NCI-H2196 treated with DMSO at 0.1 percent for 48 hours (cell line): ENCODE measurements at regions not wholly inside any gene's neighbourhood (a gene's known extent, or its start where the extent isn't known, plus 50 kb on each side); places are given as distances from the start of the nearest gene placed in this dataset.

Experiments used
- DNase-seq: peaks from one replicate; lab custom pipeline; 2025; ENCODE audit not compliant: unreplicated experiment; lab: John Stamatoyannopoulos, UW

DNA sequence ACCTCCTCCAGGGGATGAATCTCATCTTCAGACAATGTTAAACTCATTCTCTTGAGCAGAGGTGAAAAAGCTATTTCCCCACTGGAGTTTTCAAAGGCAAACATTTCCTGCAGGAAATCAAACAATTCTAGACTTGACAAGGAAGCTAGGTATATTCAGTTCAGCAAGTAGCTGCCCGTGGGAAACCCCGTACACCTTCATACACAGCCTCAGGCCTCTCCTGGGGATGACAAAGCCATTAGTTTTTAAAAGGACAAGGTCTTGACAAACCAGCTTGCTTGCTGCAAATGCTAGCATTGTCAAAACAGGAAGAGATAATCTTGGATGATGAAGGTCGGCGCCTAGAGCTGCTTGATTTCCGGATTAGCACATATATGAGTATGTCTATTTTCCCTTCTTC, 1630.8 kb upstream of the TENM4 start:
- DNase-seq = no peak

DNA sequence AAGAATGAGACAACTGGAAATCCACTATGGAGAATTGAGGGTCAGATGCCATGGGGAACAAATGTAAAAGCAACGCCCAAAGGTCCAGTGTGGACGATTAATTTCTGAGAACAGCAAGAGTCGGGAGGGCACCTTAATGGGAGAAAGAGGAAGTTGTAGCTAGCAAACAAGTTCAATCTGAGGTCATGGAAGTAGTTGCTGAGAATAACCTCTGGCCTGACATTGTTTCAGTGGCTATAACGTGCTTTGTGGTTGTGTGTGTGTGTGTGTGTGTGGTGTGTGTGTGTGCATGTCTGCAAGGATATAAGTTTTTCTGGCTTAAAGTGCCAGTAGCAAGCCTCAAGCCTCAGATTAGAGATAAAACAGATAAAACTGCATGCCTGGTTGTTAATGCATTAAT, 1630.1 kb upstream of the TENM4 start:
- DNase-seq = no peak

DNA sequence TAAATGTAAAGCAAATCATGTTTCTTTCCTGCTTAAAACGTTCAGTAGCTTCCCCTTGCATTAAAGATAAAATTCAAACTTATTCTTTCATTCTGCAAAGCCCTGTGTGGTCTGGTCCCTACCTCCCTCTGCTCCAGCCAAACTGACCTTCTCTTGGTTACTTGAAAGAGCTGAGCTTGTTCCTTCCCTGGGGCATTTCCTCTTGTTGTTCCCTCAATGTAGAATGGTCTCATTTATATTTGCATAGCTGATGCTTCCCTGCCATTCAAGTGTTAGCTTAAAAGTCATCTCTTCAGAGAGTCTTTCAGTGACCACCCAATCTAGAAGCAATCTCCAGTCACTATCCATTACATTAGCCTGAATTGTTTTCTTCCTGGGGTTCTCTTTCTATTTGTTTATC, 1618.5 kb upstream of the TENM4 start:
- no peak for DNase-seq

DNA sequence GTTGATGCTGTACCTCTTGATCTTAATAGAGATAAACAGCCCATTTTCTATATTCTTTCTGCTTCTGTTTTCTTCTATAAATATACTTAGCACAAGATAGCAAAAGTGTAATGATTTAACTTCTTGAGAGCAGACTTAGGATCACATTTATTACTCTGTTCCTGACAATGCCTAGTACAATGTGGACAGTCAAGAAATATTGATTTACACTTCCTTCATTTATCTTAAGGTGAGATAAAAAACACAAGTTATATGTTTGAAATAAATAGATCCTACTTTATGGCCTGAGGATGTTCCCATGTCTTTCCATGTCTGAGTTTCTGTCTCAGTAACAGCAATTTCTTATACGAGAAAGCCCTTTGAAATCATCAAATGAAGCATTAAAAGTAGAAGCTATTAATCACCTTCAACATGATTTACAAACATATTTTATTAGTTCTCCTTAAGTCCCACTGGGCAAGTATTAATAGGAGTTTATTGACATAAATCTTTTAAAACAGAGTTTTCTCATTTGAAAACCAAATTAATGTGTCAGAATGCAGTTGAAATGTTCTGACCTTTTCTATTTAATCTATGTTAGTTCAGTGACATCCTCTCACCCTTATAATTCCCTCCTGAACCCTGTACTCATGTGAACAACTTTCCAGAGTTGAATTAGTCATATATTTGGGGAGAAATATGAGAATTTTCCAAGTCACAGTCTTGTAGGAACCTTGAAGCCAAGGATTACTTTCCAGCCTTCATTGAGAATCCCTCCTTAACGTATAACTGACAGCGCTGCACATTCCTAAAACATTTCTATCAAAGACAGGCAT, 1611.7 kb upstream of the TENM4 start:
- no peak for DNase-seq

DNA sequence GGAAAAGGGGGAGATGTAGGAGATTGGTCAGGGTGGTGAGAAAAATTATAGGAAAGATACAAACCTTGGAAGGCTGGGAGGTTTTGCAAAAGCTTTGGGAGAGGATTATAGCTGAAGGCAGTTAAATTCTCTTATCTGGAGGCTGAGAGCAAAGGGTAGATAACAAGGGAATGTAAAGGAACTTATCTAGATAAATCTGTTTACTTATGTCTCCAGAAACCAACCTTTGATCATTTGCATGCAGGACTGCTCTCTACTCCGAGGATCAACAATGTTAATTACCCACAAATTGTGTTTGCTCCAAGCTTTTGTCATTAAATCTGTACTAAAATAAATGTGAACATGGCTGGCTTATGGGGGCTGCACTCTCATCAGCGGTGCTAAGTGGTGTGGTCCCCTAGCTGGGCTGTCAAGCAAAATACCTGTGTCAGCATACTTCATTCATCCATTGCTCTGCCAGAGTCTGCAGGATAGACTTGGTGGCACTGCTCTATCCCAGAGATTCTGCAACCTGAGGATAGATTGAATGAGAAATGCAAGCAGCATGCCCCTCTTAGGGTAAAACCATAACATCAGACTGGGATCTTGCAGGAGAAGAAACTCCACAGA, 1599.2 kb upstream of the TENM4 start:
- DNase-seq = no peak

DNA sequence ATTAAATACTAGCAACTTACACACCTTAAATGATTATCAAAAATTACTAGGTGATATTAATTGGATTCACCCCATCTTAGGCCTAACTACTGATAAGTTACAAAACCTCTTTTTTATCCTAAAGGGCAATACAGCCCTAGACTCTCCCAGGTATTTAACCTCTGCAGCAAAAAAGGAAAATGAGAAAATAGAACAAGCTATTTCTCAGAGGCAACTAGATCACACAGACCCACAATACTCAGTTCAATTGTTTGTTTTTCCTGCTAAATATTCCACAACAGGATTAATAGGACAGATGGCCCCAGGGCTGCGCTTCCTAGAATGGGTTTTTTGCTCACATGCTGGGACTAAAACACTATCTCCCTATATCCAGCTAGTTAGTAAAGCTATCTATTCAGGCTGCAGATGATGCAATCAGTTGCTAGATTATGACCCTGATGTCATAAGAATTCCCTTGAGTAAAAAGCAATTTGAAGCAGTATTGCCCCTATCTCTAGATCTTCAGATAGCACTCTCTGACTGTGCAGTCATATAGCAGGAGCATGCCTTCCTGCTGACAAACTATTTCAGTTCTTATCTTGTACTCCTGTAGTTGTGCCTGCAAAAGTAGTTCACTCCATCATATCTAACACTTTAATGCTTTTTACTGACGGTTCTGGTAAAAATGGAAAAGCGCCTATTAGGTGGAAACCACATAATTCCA, 1595.5 kb upstream of the TENM4 start:
- DNase-seq = no peak

DNA sequence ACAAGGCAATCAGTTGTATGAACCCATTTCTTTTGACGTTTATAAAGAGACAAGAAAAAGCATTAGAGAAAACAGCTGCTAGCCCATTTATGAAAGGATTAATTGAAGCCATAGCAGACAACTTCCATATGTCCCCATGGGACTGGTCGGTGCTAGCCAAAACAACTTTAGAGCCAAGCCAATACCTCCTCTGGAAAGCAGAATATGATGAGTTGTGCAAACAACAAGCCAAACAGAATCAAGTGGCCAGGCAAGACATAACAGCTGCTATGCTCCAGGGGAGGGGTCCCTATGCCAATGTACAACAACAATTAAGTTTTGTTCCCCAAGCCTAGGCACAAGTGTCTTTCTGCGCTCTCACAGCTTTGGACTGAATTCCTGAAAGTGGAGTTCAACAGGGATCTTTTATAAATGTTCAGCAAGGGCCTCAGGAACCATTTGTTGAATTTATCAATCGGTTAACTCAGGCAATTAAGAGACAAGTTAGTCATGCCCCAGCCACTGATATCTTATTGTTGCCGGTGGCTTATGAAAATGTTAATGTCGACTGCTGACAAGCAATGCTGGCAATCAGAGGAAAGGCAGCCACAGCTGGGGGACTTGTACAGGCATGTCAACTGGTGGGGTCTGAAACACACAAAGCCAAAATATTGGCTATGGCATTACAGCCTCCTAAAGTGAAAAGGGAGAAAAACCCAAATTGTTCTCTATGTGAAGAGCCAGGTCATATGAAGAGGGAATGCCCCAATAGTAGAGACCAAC, 1593.1 kb upstream of the TENM4 start:
- DNase-seq = no peak

DNA sequence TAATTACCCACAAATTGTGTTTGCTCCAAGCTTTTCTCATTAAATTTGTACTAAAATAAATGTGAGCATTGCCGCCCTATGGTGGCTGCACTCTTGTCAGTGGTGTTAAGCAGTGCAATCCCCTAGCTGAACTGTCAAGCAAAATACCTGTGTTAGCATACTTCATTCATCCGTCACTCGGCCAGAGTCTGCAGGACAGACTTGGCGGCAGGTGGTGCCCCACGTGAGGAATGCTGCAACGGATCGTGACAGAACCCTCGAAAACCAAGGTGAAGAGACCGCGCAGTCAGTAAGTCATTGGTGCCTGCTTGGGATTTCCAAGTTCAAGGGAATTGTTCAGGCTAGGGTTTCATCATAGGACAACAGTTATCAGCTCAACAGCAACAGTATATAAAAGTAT, 1592.1 kb upstream of the TENM4 start:
- no peak for DNase-seq

DNA sequence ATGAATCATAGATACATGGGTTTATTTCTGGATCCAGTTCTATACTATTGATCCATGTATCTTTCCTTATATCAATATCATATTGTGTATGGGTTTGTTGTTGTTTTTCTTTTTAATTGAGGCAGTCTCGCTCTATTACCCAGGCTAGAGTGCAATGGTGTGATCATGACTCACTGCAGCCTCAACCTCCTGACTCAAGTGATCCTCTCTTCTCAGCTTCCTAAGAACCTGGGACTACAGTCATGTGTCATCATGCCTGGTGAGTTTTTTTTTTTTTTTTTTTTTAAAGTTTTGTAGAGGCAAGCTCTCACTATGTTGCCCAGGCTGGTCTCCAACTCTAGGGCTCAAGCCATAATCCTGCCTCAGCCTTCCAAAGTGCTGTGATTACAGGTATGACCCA, 1589.4 kb upstream of the TENM4 start:
- DNase-seq = no peak

DNA sequence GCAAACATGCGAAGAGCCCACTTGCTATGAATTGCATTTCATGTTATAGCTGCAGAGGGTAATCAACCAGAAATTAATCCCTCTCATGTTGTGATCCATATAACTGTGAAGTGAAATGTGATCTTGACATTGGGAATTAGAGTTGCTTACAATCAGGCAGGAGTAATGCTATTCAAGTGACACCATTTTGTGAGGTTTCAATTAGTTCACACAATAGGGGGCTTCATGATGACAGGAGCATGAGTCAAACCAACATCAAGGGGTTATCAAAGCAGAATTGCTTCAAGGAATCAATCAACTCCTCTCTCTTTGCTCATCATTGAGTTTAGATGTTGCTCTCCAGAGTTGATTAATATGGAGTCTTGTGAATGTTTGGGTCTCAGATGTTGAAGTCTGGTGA, 1585.2 kb upstream of the TENM4 start:
- DNase-seq = no peak

DNA sequence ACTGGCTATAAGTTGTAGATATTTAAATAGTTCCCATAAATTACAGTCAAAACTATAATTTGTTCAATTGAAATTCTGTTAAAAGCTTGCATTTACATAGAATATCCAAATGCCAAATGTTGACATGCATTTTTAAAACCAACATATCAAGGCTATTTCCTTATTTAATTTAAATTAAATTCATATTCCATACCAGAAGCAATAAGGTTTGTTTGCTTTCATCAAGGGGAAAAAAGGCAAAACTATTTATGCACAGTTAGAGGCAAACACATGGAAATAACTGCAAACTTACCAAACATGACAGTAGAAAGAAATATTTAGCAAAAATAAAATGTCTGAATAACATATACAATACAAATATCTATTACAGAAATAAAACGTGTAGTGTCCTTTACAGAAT, 1581.2 kb upstream of the TENM4 start:
- no peak for DNase-seq

DNA sequence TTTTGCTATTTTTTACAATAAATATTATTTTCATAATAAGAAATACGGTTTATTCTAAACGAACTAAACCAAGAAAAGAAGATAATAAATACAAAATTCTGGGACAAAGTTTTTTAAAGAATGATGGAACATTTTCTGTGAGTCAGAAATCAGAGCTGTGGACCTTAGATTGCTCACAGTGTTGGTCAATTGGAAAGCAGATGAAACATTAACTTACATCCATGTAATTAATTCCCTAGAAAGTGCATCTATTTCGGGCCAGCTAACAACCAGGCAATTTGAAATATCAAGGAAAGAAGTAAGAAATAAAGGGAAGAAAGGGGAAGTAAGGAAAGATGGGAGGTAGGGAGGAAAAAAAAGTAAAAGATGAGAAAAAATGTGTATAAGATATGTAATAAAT, 1569.8 kb upstream of the TENM4 start:
- DNase-seq = no peak

DNA sequence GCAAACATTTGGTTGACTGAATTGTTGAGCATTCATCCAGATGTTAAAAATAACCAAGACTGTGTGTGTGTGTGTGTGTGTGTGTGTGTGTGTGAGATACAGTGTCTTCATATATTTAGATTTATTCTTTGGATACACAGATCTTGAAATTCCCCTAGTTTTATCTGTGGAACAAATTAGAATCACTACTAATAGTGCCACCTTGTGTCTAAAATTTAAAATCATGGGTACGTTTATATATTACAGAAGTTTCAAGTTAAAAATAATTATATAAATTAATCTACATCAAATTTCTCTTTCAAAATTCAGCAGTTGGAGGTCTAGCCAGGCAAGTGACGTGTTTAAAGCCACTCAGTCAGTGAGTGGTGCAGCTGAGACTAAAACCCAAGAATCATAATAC, 1566.2 kb upstream of the TENM4 start:
- no peak for DNase-seq

DNA sequence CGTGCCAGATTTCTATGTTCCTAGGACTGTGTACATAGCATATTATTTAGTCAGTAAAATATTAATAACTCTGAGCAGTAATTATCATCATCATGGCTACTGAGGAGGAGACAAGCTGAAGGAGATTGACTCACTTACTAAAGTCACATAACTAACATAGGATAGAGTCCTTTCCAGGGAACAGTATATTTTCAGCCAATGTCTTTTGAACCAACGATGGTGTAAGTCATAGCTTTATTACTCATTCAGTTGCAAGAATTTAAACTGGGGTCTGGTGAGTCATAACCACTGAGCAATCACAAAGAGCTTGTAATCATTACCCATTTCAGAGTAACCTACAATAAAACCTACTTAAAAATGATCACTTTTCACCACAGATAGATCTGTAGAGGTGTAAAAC, 1564.8 kb upstream of the TENM4 start:
- DNase-seq = no peak

DNA sequence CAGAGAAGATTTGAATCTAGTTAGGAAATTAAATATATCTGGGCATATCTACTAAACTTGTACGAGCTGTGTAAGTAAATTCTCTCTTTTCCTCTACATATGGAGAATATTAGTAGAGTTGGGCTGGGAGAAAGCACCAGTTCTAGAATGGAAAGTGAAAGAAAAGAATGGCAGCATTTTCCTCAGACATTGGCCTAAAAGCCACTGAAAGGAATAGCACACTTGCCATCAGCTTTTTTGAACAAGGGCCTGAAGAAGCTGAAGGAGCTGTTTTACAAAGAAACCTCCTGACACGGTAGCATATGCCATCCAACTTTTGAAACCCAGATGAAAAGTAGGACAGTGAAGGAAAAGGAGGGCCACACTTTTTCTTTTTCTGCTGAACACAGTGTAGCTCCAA, 1563.7 kb upstream of the TENM4 start:
- DNase-seq = no peak

DNA sequence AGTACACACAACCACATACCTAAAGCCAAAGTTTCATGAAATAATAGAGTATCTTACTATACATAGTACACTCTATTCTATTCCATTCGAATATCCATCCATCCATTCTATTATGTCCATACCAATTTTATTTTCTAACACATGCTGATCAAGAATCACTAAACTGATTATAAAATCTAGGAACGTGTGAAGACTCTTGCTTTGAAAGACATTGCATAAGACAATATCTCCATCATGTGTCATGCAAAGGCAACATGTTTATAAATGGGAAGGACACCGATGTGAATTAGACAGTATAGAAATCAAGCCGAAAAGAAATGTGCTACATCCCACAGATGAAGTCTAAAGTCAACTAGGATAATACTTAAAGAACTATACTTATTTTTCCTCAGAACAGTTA, 1561.5 kb upstream of the TENM4 start:
- DNase-seq = no peak

DNA sequence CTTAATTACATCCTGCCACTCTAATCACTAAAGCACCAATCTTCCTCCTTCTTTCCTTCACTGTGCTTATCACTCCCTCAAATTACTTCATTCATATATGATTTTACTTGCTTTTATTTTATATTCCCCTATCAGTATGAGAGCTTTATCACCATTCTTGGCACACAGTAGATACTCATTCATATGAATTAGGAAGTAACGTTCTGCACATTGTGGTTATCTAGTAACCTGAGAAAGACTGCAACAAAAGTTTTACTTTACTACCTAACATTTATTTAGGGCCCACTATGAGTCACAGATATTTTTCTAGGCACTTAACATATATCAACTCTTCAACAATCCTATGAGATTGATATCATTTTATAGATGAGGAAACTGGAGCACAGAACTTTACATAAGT, 1559.9 kb upstream of the TENM4 start:
- DNase-seq = no peak

DNA sequence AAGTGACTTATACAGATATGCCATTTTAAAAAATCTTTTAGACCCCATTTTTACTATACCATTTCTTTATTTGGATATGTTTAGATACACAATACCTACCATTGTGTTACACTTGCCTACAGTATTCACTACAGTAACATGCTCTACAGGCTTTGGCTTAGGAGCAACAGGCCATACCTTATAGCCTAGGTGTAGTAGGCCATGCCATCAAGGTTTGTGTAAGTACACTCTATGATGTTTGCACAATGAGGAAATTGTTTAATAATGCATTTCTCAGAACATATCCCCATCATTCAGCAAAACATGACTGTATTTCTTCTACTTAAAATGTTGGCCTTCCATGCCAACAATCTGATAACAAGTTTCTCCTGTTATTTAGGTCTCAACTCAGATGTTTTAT, 1559.5 kb upstream of the TENM4 start:
- no peak for DNase-seq

DNA sequence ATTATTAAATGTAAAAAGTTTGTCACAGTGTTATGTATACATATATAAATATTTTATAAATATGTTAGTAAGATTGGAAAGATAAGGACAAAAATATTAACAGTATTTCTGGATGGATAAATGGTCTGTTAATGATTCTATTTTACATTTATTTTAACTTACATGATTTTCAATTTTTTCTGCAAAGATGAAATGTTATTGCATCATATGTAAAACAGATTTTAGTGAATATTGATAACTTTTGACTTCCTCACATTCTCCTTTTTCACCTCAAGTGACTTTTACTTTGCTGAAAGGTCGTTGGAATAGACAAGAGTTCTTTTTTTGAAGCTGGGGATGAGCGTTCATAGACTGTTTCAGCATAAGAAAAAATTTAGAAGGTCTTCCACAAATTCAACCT, 1554.7 kb upstream of the TENM4 start:
- no peak for DNase-seq

DNA sequence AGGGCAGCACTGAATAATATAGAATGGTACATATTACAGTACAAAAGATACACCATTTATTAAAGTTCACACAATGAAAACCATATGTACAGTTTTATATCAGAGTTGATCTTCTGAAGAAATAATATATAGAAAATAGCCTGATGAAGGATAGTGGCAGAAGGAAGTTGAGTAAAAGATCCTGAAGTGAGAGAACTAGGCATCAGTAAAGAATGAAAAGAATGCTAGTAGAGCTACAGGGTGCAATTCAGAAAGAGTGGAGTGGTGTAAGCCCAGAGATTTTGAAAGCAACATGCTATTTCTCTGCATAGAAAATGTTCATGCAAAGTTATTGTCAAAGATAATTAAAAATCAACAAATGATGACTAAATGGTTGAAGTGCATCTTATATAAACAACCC, 1552.7 kb upstream of the TENM4 start:
- no peak for DNase-seq

DNA sequence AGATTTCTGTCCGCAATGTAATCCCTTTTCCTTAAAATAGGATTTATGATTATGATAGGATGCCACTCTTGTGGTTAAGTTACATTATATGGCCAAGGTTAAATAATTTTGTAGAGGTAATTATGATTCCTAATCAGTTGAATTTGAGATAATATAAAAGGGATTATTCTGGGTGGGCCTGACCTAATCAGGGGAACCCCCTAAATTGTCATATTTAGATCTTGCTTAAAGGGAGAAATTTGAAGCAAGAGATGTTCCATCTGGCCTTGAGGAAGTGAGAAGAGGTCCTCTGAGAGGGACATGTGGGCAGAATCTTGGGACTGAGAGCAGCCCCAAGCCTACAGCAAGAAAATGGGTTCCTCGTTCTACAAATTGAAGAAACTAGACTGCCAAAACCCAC, 1550.1 kb upstream of the TENM4 start:
- no peak for DNase-seq

DNA sequence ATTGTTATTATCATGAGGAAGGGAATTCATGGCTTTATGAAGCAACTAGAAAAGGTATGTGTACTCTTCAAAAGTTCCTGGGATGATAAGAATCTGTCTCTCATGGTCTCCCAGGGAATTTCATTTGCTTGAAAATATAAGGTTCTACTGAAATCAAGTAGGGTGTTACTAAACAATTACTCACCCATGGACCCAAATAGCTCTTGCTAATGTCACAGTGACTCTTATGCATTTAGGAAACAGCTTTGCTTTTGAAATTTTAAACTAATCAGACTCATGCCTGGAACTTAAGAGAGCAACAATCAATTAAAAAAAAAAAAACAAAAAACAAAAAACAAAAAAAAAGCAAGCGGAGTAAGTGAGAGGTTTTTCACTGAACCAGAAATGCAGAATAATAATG, 1546.3 kb upstream of the TENM4 start:
- no peak for DNase-seq
